ENCODE measurements at regions not wholly inside any gene's neighbourhood (a gene's known extent, or its start where the extent isn't known, plus 50 kb on each side); places are given as distances from the start of the nearest gene placed in this dataset.

DNA sequence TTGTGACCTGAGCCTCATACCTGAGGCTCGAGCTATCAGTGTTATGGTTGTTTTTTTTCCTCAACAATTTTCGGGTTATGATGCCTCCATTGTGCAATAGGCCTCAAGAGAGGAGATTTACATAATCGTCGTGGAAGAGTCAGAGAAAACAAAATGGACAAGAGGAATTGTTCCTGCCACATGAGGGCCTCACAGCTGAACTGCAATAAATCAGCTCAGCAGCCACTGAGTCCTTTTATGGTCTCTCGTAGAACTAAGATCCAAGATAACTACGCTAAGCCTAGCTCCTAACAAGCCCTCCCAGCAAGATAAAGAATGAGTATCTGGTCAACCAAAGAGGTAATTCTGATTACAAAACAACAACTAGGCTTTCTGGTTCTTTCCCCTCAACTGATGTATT lies 336.8 kb downstream of the WDR11 start:
- TF ChIP-seq, protein P1, sequence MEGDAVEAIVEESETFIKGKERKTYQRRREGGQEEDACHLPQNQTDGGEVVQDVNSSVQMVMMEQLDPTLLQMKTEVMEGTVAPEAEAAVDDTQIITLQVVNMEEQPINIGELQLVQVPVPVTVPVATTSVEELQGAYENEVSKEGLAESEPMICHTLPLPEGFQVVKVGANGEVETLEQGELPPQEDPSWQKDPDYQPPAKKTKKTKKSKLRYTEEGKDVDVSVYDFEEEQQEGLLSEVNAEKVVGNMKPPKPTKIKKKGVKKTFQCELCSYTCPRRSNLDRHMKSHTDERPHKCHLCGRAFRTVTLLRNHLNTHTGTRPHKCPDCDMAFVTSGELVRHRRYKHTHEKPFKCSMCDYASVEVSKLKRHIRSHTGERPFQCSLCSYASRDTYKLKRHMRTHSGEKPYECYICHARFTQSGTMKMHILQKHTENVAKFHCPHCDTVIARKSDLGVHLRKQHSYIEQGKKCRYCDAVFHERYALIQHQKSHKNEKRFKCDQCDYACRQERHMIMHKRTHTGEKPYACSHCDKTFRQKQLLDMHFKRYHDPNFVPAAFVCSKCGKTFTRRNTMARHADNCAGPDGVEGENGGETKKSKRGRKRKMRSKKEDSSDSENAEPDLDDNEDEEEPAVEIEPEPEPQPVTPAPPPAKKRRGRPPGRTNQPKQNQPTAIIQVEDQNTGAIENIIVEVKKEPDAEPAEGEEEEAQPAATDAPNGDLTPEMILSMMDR (IDR thresholded peaks at IDR 0.05 in 4 of 5, conservative IDR thresholded peaks at IDR 0.05 in 1 of 5) = no peak
- no peak for TF ChIP-seq POLR2A (IDR thresholded peaks at IDR 0.05)

Data from gastrocnemius medialis (tissue), 4 donors.